ENCODE measurements at regions not wholly inside any gene's neighbourhood (a gene's known extent, or its start where the extent isn't known, plus 50 kb on each side); places are given as distances from the start of the nearest gene placed in this dataset.
"Not testable (repeated sequence)": the region's sequence is repeated elsewhere in the genome, so short reads cannot be mapped to it uniquely, and the experiment has no call there.

DNA sequence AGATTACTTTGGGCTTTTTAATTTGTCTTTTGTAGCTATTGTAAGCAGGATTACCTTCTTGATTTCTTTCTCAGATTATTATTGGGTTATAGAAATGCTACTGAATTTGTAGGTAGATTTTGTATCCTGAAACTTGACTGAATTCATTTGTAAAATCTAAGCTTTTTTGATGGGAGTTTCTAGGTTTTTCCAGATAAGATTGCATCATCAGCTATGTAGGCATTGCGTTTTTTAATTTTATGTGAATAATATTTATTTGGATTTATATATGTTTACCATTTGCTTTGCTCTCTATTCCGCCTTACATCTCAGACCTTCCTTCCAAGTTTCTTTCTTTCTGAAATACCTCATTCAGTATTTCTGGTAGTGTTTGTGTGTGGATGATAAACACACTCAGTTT, 351.7 kb upstream of the ANKRD30A start:
- H3K4me3 ChIP-seq (ENCODE audit: low read length) = no peak overlapping the region
- no peak for DNase-seq (ENCODE audit: low read depth, low spot score)

GRCh38 chr10:36771725-36772124, 353.7 kb upstream of the ANKRD30A start:
- DNase-seq (ENCODE audit: low read depth, low spot score) = no peak
- H3K4me3 ChIP-seq (ENCODE audit: low read length) = no peak overlapping the region

- H3K4me3 ChIP-seq (ENCODE audit: low read length); DNase-seq (ENCODE audit: low read depth, low spot score): not testable (repeated sequence)
Observed at GRCh38 chr10:36769741-36770140, 355.7 kb upstream of the ANKRD30A start.

DNA sequence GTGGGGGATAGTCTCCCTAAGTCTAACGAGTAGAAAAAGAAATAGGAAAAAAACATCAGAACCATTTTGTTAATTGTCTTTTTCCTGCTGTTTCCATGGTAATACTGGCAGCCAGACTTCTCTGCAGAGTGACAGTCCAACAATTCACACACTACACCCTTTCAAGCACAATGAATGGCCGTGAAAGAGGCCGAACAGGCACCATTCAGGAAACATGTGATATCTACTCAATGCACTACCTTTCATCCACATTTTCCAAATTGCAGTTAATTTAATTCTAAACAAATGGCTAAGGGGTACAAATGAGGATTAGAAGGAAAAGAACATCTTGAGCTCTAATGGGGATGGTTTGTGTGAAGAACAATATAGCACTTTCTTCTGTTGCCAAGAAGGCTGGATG, 358.5 kb upstream of the ANKRD30A start:
- DNase-seq (ENCODE audit: low read depth, low spot score) = no peak

GRCh38 chr10:36766415-36766810, 359.0 kb upstream of the ANKRD30A start:
- H3K4me3 ChIP-seq (ENCODE audit: low read length) = no peak overlapping the region
- no peak for DNase-seq (ENCODE audit: low read depth, low spot score)

More for the DNA sequence above, 358.5 kb upstream of the ANKRD30A start:
- no peak overlapping the region for H3K4me3 ChIP-seq (ENCODE audit: low read length)

- no peak for DNase-seq (ENCODE audit: low read depth, low spot score)
- H3K4me3 ChIP-seq (ENCODE audit: low read length) = no peak overlapping the region
Observed at GRCh38 chr10:36765782-36766414, 359.5 kb upstream of the ANKRD30A start.

- H3K4me3 ChIP-seq (ENCODE audit: low read length) = no peak overlapping the region
- no peak for DNase-seq (ENCODE audit: low read depth, low spot score)
Observed at GRCh38 chr10:36764823-36765222, 360.6 kb upstream of the ANKRD30A start.

DNA sequence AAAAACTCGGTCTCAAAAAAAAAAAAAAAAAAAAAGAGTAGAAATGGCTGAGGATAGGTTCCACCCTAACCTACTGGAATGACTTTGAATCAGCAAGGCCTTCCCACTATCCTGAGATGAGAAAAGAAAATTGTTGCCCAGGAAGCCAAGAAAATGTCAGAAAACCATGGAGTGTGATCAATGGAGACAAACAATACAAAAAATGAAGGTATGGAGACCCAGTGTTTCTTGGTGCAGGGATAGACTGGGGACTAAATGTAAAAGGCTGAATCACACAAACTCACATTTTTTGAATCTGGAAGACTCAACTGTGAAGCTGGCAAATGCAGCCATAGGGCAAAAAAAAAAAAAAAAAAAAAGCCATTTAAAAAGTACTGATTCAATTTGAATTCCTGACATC, 364.3 kb upstream of the ANKRD30A start:
- DNase-seq (ENCODE audit: low read depth, low spot score) = no peak
- no peak overlapping the region for H3K4me3 ChIP-seq (ENCODE audit: low read length)

DNA sequence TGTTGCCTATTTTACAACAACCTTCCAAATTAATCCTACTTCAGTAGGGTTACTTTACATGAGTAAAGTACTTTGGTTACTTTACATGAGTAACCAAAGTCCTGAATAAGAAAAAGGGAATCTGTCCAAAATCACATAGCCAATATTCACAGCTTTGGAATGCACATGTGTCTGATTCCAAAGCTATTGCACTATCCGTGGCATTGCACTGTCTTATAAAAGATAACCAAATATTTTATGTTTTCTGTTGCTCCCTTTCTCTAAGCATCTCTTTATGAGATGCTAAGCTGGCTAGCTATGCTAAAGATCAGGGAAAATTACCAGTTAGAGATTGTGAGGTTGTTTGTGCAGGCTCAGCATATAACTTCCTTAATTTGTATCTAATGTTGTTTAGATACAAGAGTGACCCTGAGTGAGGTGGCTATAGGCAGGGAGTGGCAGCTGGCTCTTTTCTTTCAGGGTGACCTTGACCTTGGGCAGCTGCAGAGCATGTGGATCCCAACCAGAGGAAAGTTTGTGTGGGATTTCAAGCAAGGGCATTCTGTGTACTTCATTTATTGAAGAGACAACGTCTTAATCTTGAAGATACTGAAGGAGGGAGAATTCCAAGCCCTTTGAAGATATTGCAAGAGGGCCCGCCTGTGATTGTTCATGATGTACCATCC, 366.1 kb upstream of the ANKRD30A start:
- DNase-seq (ENCODE audit: low read depth, low spot score) = no peak
- H3K4me3 ChIP-seq (ENCODE audit: low read length) = no peak overlapping the region

GRCh38 chr10:36748128-36748871, 377.1 kb upstream of the ANKRD30A start:
- no peak for DNase-seq (ENCODE audit: low read depth, low spot score)
- no peak overlapping the region for H3K4me3 ChIP-seq (ENCODE audit: low read length)

DNA sequence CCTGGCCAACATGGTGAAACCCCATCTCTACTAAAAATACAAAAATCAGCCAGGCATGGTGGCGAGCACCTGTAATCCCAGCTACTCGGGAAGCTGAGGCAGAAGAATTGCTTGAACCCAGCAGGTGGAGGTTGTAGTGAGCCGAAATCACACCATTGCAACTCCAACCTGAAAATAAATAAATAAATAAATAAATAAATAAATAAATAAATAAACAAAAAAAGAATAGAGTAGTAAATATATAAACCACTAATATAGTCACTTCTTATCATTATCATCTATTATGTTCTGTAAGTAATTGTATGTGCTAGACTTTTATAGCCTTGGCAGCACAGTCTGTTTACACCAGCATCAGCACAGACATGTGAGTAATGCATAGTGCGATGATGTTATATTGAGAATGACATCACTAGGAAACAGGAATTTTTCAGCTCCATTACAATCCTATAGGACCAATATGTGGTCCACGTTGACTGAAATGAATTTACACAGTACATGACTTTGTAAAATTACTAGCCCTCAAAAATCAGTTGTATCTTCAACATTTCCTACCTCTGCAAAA, 385.4 kb upstream of the ANKRD30A start:
- H3K4me3 ChIP-seq (ENCODE audit: low read length) = no peak overlapping the region
- no peak for DNase-seq (ENCODE audit: low read depth, low spot score)

GRCh38 chr10:36738738-36739431, 386.5 kb upstream of the ANKRD30A start:
- no peak overlapping the region for H3K4me3 ChIP-seq (ENCODE audit: low read length)
- DNase-seq (ENCODE audit: low read depth, low spot score) = no peak

- H3K4me3 ChIP-seq (ENCODE audit: low read length) = no peak overlapping the region
- no peak for DNase-seq (ENCODE audit: low read depth, low spot score)
Observed at GRCh38 chr10:36736311-36736710, 389.1 kb upstream of the ANKRD30A start.

- not testable (repeated sequence) for DNase-seq (ENCODE audit: low read depth, low spot score); H3K4me3 ChIP-seq (ENCODE audit: low read length)
Observed at GRCh38 chr10:36734590-36734989, 390.8 kb upstream of the ANKRD30A start.

DNA sequence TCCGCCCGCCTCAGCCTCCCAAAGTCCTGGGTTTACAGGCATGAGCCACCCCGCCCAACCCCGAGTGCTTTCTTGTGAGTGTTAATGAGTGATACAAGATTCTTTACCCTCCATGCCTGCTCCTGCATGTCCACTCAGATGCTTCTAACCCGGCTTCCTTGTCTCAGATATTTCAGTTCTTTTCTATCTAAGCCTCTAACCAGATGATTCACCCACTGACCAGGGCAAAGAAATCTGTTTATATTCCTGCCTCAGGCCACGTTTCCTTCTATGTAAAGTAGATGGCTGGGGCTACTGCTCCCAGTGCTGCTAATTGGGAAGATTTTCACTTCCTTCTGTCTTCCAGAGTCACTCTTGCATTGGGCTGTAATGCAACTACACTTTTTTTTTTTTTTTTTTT, 395.1 kb upstream of the ANKRD30A start:
- H3K4me3 ChIP-seq (ENCODE audit: low read length) = no peak overlapping the region
- no peak for DNase-seq (ENCODE audit: low read depth, low spot score)

DNA sequence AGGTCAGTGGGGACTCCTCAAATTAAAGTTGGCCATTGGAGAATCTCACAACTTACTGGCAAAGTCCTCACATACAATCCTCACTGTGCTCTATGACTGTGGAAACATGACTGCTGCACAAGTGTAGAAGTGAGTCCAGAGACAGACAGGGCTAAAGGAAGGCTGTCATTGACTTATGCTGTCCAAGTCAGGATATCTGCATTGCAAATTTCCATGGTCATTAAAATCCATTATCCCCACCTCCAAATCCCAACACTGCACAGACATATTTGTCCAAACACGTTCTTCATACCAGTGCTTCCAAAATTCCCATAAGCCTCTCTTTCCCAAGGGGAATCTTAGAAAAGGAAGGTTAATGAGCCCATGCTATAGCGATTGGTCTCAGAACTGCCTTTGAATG, 396.8 kb upstream of the ANKRD30A start:
- H3K4me3 ChIP-seq (ENCODE audit: low read length) = no peak overlapping the region
- DNase-seq (ENCODE audit: low read depth, low spot score) = no peak

GRCh38 chr10:36725581-36726520, 399.5 kb upstream of the ANKRD30A start:
- no peak overlapping the region for H3K4me3 ChIP-seq (ENCODE audit: low read length)
- peak; percentile 1 for DNase-seq (ENCODE audit: low read depth, low spot score)

- no peak overlapping the region for H3K4me3 ChIP-seq (ENCODE audit: low read length)
- no peak for DNase-seq (ENCODE audit: low read depth, low spot score)
Observed at GRCh38 chr10:36722777-36723176, 402.6 kb upstream of the ANKRD30A start.

Measured in Jurkat, Clone E6-1 (cell line).